PC-3 (cell line): ENCODE measurements at regions not wholly inside any gene's neighbourhood (a gene's known extent, or its start where the extent isn't known, plus 50 kb on each side); places are given as distances from the start of the nearest gene placed in this dataset.
"Not testable (repeated sequence)": the region's sequence is repeated elsewhere in the genome, so short reads cannot be mapped to it uniquely, and the experiment has no call there.

Experiments
- ATAC-seq: fragments of 200-7000 bp; cut with Tn5 transposase; 2 replicates; pipeline ENCODE4 v1.9.1; 2020; ENCODE audit warnings: mild to moderate bottlenecking, moderate library complexity
- BruUV-seq: library from RNA; stranded (reverse); fragments of 400-500 nt; replicated peaks from 2 replicates; lab custom pipeline; 2021; lab: Mats Ljungman, UMichigan
- CTCF ChIA-PET: fragments of 300-600 bp; sonication (Branson Sonifier 250); formaldehyde crosslinking; loops from one replicate; lab custom pipeline; 2022; ENCODE audit warnings: antibody characterized with exemption; lab: Charles Lee
- POLR2A ChIA-PET: fragments of 300-600 bp; sonication (Branson Sonifier 250); formaldehyde crosslinking; loops from one replicate; lab custom pipeline; 2022; ENCODE audit warnings: antibody characterized with exemption; ENCODE audit not compliant: unreplicated experiment; lab: Charles Lee
- DNase-seq: peaks from one replicate; pipeline ENCODE4 v3.0.0-alpha.2; 2015
- H2AFZ ChIP-seq: fragments of 300-600 bp; sonication (generic); 2 replicates; pipeline ENCODE4 v1.6.0; 2016; ENCODE audit warnings: antibody characterized with exemption, low read length
- H3F3A ChIP-seq: fragments of 300-600 bp; sonication (generic); one replicate; pipeline ENCODE4 v1.6.0; 2017; ENCODE audit warnings: antibody characterized with exemption, low read length, control low read depth, mild to moderate bottlenecking; ENCODE audit not compliant: unreplicated experiment
- H3K27ac ChIP-seq: fragments of 300-600 bp; sonication (generic); 2 replicates; pipeline ENCODE4 v1.5.1; 2016; ENCODE audit warnings: mild to moderate bottlenecking, low read length
- H3K27me3 ChIP-seq: fragments of 300-600 bp; sonication (generic); 2 replicates; pipeline ENCODE4 v1.6.1; 2016; ENCODE audit warnings: low read length, mixed read lengths
- H3K36me3 ChIP-seq: fragments of 300-600 bp; sonication (generic); 2 replicates; pipeline ENCODE4 v1.6.1; 2016; ENCODE audit warnings: low read depth, mixed run types, low read length, mixed read lengths
- H3K4me1 ChIP-seq: fragments of 300-600 bp; sonication (generic); 2 replicates; pipeline ENCODE4 v1.5.1; 2016; ENCODE audit warnings: low read length; ENCODE audit not compliant: insufficient read depth
- H3K4me2 ChIP-seq: fragments of 300-600 bp; sonication (generic); 2 replicates; pipeline ENCODE4 v1.6.0; 2016; ENCODE audit warnings: low read length
- H3K4me3 ChIP-seq: fragments of 300-600 bp; sonication (generic); 2 replicates; pipeline ENCODE4 v1.5.1; 2016; ENCODE audit warnings: mild to moderate bottlenecking, low read length, mixed read lengths
- H3K79me2 ChIP-seq: fragments of 300-600 bp; sonication (generic); 2 replicates; pipeline ENCODE4 v1.6.1; 2017; ENCODE audit warnings: low read length, mixed read lengths
- H3K9ac ChIP-seq: fragments of 300-600 bp; sonication (generic); 2 replicates; pipeline ENCODE4 v1.6.0; 2016; ENCODE audit warnings: mild to moderate bottlenecking, low read length
- H3K9me2 ChIP-seq: fragments of 300-600 bp; sonication (generic); replicated peaks from 2 replicates; pipeline ENCODE4 v1.6.1; 2016; ENCODE audit warnings: mixed run types, low read length, mixed read lengths
- H3K9me3 ChIP-seq: fragments of 300-600 bp; sonication (generic); 2 replicates; pipeline ENCODE4 v1.6.1; 2016; ENCODE audit warnings: low read length, mixed read lengths
- H4K20me1 ChIP-seq: fragments of 300-600 bp; sonication (generic); 2 replicates; pipeline ENCODE4 v1.6.1; 2016; ENCODE audit warnings: low read length, mixed read lengths
- CTCF ChIP-seq: fragments of 300-600 bp; sonication (generic); conservative IDR thresholded peaks from 2 replicates; pipeline ENCODE4 v1.5.1; 2017; ENCODE audit warnings: antibody characterized with exemption, low read depth, mild to moderate bottlenecking, low read length
- EZH2 ChIP-seq: fragments of 300-600 bp; sonication (generic); IDR thresholded peaks from one replicate; pipeline ENCODE4 v1.6.1; 2017; ENCODE audit warnings: antibody characterized with exemption, mild to moderate bottlenecking, low read length; ENCODE audit not compliant: unreplicated experiment
- EZH2phosphoT487 ChIP-seq: fragments of 300-600 bp; sonication (generic); IDR thresholded peaks from 2 replicates; pipeline ENCODE4 v1.6.1; 2018; ENCODE audit warnings: mild to moderate bottlenecking, antibody characterized with exemption, low read length, borderline replicate concordance
- intact Hi-C: fragments of 100-400 bp; cut with micrococcal nuclease; formaldehyde crosslinking; loops from 2 replicates; pipeline ENCODE4 v1.9.0; 2023

GRCh38 chr12:102676812-102677211 is 196.4 kb upstream of the IGF1 start:
- Histone ChIP-seq H3K36me3 (no peaks in the 10 kb centered on the region), H3K4me1 (no peaks in the 10 kb centered on the region), H3K4me2 (no peak overlapping the region), H3K4me3 (no peak overlapping the region), H3K27me3 (no peaks in the 10 kb centered on the region), H4K20me1 (no peaks in the 10 kb centered on the region), H3K9ac (no peak overlapping the region), H2AFZ (no peak overlapping the region), H3K9me2 (no peaks in the 10 kb centered on the region), H3K9me3 (peaks cover 9% of the 10 kb centered on the region; the same call in 1 of the 2 replicates), H3F3A (no peaks in the 10 kb centered on the region), H3K27ac (no peak overlapping the region), H3K79me2 (no peaks in the 10 kb centered on the region)
- intact Hi-C loops: no loop called here
- no peak for DNase-seq
- POLR2A ChIA-PET: no interaction called here
- BruUV-seq: no TSS peak
- ATAC-seq: no peak
- no peak for TF ChIP-seq CTCF
- no peak for TF ChIP-seq EZH2phosphoT487
- no peak for TF ChIP-seq EZH2
- CTCF ChIA-PET: no interaction called here

GRCh38 chr12:102675672-102676071 is 195.3 kb upstream of the IGF1 start:
- H3K4me3 ChIP-seq: no peak overlapping the region
- H4K20me1 ChIP-seq: no peaks in the 10 kb centered on the region
- POLR2A ChIA-PET: no interaction called here
- no peak overlapping the region for H3K9ac ChIP-seq
- no peak overlapping the region for H3K4me2 ChIP-seq
- BruUV-seq: no TSS peak
- H3K4me1 ChIP-seq: no peaks in the 10 kb centered on the region
- DNase-seq (no peak), ATAC-seq (no peak)
- no peak overlapping the region for H2AFZ ChIP-seq
- no peaks in the 10 kb centered on the region for H3F3A ChIP-seq
- no peaks in the 10 kb centered on the region for H3K27me3 ChIP-seq
- peaks cover 17% of the 10 kb centered on the region; the same call in 1 of the 2 replicates for H3K9me3 ChIP-seq
- H3K36me3 ChIP-seq: no peaks in the 10 kb centered on the region
- intact Hi-C loops: no loop called here
- TF ChIP-seq EZH2 (no peak), CTCF (no peak), EZH2phosphoT487 (no peak)
- H3K79me2 ChIP-seq: no peaks in the 10 kb centered on the region
- CTCF ChIA-PET: no interaction called here
- no peaks in the 10 kb centered on the region for H3K9me2 ChIP-seq
- no peak overlapping the region for H3K27ac ChIP-seq

- Histone ChIP-seq H3K36me3 (no peaks in the 10 kb centered on the region), H3K27ac (no peak overlapping the region), H4K20me1 (no peaks in the 10 kb centered on the region), H3K9me3 (peaks cover 23% of the 10 kb centered on the region), H3K9ac (no peak overlapping the region), H3K27me3 (no peaks in the 10 kb centered on the region), H2AFZ (no peak overlapping the region), H3K4me1 (no peaks in the 10 kb centered on the region), H3K9me2 (no peaks in the 10 kb centered on the region), H3F3A (no peaks in the 10 kb centered on the region), H3K79me2 (no peaks in the 10 kb centered on the region), H3K4me3 (no peak overlapping the region), H3K4me2 (no peak overlapping the region)
- intact Hi-C loops: no loop called here
- BruUV-seq: no TSS peak
- TF ChIP-seq EZH2 (no peak), CTCF (no peak), EZH2phosphoT487 (no peak)
- ChIA-PET CTCF (no interaction called here), POLR2A (no interaction called here)
- no peak for DNase-seq
- ATAC-seq: no peak
Observed at GRCh38 chr12:102673606-102674005, 193.2 kb upstream of the IGF1 start.

- H3K9ac ChIP-seq, ATAC-seq, H3F3A ChIP-seq, H3K36me3 ChIP-seq, H2AFZ ChIP-seq, H3K79me2 ChIP-seq, H3K4me2 ChIP-seq, intact Hi-C loops, H4K20me1 ChIP-seq, DNase-seq, H3K9me2 ChIP-seq, H3K4me3 ChIP-seq, BruUV-seq, H3K27ac ChIP-seq, CTCF ChIA-PET, H3K27me3 ChIP-seq, H3K4me1 ChIP-seq, POLR2A ChIA-PET: not testable (repeated sequence)
- H3K9me3 ChIP-seq: peaks cover 23% of the 10 kb centered on the region
Observed at GRCh38 chr12:102672212-102672611, 191.8 kb upstream of the IGF1 start.
